IPS DF 6.9 (cell line): ENCODE measurements at regions not wholly inside any gene's neighbourhood (a gene's known extent, or its start where the extent isn't known, plus 50 kb on each side); places are given as distances from the start of the nearest gene placed in this dataset.

Source experiments
- DNase-seq: peaks from one replicate; pipeline ENCODE4 v3.0.0-alpha.2; 2013; ENCODE audit warnings: low read depth, low spot score
- H3K27ac ChIP-seq: one replicate; pipeline ENCODE4 v1.5.1; 2013; ENCODE audit warnings: low read length, control low read depth
- H3K27me3 ChIP-seq: 2 replicates; pipeline ENCODE4 v1.6.1; 2013; ENCODE audit warnings: mild to moderate bottlenecking, low read length; ENCODE audit not compliant: control insufficient read depth, insufficient read depth
- H3K36me3 ChIP-seq: 2 replicates; pipeline ENCODE4 v1.6.1; 2013; ENCODE audit warnings: low read length; ENCODE audit not compliant: control insufficient read depth, insufficient read depth
- H3K4me1 ChIP-seq: 2 replicates; pipeline ENCODE4 v1.6.1; 2013; ENCODE audit warnings: low read length; ENCODE audit not compliant: control insufficient read depth, insufficient read depth
- H3K4me3 ChIP-seq: 2 replicates; pipeline ENCODE4 v1.5.1; 2013; ENCODE audit warnings: mild to moderate bottlenecking, low read length
- H3K9me3 ChIP-seq: 2 replicates; pipeline ENCODE4 v1.6.1; 2013; ENCODE audit warnings: low read length, inconsistent platforms; ENCODE audit not compliant: control insufficient read depth, insufficient read depth
- WGBS: extraction: QIAGEN DNeasy Blood & Tissue Kit; methylation state at CpG from one replicate; pipeline ENCODE4 v1.1.7; 2013; ENCODE audit warnings: mixed read lengths, missing lambda C conversion rate; ENCODE audit not compliant: insufficient read length, insufficient coverage; 5-methylcytosine and 5-hydroxymethylcytosine counted together

DNA sequence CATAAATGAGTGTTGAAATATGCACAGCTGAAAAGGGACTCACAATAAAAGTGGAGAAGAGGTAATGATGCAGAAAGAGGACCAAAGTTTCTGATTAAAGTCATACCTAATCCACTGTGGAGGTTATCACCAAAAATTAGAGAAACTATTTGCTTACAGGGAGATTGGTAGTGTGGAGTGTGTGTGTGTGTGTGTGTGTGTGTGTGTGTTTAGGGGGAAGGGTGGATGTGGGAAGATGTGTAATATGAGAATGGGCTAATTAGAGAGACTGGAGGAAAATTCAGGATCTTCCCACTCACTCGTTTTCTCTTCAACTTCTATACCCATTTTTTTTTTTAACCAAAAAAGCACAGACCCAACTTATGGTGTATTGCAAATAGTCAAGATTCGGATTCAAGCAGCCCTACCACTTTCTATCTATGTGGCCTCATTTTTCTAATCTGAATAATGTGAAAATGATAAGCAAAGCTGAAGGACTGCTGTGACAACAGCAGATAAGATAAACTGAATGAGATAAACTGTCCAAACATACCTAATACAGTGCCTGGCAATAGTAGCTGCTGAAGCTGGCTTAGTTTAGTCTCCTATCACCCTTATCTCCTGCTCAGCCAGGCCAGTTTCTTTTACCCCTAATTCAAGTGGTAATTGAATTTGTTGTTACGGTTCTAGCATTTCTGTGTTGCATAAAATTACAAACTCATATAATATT is 501.1 kb downstream of the KDM4C start:
- no peaks in the 10 kb centered on the region for H3K27me3 ChIP-seq
- no peak overlapping the region for H3K4me3 ChIP-seq
- DNase-seq = no peak
- no peaks in the 10 kb centered on the region for H3K9me3 ChIP-seq
- no CpG with 5 or more reads among the region's 3 CpGs for WGBS
- no peak overlapping the region for H3K27ac ChIP-seq
- H3K36me3 ChIP-seq = no peaks in the 10 kb centered on the region
- no peaks in the 10 kb centered on the region for H3K4me1 ChIP-seq

- WGBS = no CpG with 5 or more reads among the region's 3 CpGs
- no peaks in the 10 kb centered on the region for H3K36me3 ChIP-seq
- H3K27ac ChIP-seq = no peak overlapping the region
- no peaks in the 10 kb centered on the region for H3K27me3 ChIP-seq
- H3K9me3 ChIP-seq = no peaks in the 10 kb centered on the region
- H3K4me1 ChIP-seq = no peaks in the 10 kb centered on the region
- H3K4me3 ChIP-seq = no peak overlapping the region
- DNase-seq = no peak
These were observed 489.2 kb downstream of the KDM4C start for GRCh38 chr9:7246917-7247522.

DNA sequence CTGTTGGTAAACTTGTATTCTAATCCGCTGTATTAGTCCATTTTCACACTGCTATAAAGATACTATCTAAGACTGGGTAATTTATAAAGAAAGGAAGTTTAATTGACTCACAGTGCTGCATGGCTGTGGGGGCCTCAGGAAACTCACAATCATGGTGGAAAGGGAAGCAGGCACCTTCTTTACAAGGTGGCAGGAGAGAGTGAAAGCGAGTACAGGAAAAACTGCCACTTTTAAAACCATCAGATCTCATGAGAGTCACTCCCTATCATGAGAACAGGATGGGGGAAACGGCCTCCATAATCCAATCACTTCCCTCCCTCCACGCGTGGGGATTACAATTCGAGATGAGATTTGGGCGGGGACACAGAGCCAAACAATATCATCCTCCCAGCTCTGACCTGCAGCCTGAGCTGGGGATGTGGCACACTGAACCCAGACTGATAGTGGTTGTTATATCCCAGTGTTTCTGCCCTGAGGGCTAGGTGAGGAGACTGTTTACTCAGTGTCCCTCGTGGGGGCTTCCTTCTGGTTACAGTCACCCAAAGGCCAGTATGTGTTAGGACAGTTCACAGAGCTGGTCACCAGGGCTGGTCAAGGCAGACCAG is 488.3 kb downstream of the KDM4C start:
- no peaks in the 10 kb centered on the region for H3K4me1 ChIP-seq
- H3K36me3 ChIP-seq = no peaks in the 10 kb centered on the region
- WGBS = no CpG with 5 or more reads among the region's 8 CpGs
- H3K9me3 ChIP-seq = no peaks in the 10 kb centered on the region
- DNase-seq = no peak
- H3K27ac ChIP-seq = no peak overlapping the region
- H3K27me3 ChIP-seq = no peaks in the 10 kb centered on the region
- no peak overlapping the region for H3K4me3 ChIP-seq

DNA sequence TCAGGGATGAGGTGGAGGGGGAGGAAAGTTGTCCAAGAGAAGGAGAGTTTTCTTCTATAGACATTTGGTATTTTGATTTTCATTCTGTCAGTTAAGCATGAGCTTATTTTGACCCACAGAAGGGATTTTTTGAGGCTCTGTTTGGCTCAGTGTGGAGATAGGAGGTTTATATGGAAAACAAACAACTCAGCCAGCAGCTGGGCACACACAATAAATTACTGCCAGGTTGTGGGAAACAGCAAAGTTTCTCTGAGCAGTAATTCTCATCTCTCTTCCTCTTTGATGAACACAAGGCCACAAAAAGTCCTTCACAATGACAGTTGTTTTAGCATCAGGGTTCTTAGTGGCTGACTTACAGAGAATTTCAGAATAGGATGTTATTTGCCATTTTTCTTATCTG is 486.1 kb downstream of the KDM4C start:
- H3K4me1 ChIP-seq = no peaks in the 10 kb centered on the region
- H3K36me3 ChIP-seq = no peaks in the 10 kb centered on the region
- no peak overlapping the region for H3K4me3 ChIP-seq
- no peaks in the 10 kb centered on the region for H3K27me3 ChIP-seq
- no peak overlapping the region for H3K27ac ChIP-seq
- H3K9me3 ChIP-seq = no peaks in the 10 kb centered on the region
- no peak for DNase-seq

DNA sequence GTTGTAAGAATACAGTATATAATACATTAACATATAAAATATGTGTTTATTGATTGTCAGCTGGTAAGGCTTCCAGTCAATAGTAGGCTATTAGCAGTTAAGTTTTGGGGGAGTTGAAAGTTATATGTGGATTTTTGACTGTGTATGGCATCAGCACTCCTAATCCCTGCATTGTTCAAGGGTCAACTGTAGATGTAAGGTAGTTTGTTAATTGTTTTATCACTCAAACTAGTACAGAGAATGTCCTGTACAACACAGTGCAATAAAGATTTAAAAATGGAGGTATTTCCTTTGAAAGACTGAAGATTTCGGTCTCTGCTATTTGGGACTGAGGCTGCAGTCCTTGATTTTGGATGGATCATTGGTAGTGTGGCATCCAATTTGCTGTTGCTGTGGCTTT is 484.4 kb downstream of the KDM4C start:
- no peaks in the 10 kb centered on the region for H3K27me3 ChIP-seq
- no peak overlapping the region for H3K27ac ChIP-seq
- no peaks in the 10 kb centered on the region for H3K4me1 ChIP-seq
- no peak for DNase-seq
- no peaks in the 10 kb centered on the region for H3K9me3 ChIP-seq
- H3K36me3 ChIP-seq = no peaks in the 10 kb centered on the region
- WGBS = no CpG with 5 or more reads among the region's 1 CpG
- no peak overlapping the region for H3K4me3 ChIP-seq

DNA sequence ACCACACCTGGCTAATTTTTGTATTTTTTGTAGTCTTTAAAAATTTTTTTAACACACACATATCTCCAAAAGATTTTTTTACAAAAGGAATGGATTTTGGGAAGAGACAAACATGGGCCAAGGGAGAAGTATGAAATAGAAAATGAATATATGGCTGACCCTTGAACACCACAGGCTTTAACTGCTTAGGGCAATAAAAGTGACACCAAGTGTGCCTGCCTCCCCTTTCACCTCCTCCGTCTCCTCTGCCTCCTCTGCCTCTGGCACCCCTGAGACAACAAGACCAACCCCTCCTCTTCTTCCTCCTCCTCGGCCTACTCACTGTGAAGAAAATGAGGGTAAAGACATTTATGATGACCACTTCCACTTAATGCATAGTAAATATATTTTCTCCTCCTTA is 483.9 kb downstream of the KDM4C start:
- Histone ChIP-seq H3K36me3 (no peaks in the 10 kb centered on the region), H3K27me3 (no peaks in the 10 kb centered on the region), H3K4me3 (no peak overlapping the region), H3K4me1 (no peaks in the 10 kb centered on the region), H3K27ac (no peak overlapping the region), H3K9me3 (no peaks in the 10 kb centered on the region)
- DNase-seq = no peak
- no CpG with 5 or more reads among the region's 2 CpGs for WGBS

DNA sequence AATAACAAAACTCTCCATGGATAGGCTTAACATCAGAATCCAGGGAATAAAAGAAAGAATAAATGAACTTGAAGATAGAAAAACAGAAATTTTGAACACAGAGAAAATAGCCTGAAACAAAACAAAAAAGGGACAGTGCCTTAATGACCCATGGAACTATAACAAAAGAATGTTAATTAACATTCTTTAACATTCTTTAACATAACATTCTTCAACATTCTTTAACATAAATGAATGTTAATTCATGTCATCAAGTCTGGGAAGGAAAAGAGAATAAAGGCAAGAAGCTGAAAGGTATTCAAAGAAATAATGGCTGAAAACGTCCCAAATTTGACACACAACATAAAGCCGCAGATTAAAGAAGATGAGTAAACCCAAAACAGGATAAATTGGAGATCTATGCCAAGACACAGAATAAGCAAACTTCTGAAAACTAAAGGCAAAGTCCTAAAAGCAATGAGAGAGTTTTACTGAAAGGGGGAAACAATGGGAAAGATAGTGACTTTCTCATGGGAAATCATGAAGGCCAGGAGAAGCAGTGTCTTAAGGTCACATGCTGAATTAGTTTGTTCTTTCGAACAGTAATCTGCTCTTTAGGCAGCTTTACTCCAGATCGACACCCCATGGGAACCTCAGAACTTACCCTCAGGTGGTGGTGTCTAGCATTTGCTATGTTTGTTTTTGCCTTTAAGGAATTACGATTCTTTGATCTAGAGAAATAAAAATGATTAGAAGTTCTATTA is 483.0 kb downstream of the KDM4C start:
- Histone ChIP-seq H3K9me3 (no peaks in the 10 kb centered on the region), H3K4me3 (no peak overlapping the region), H3K36me3 (no peaks in the 10 kb centered on the region), H3K27me3 (no peaks in the 10 kb centered on the region), H3K4me1 (no peaks in the 10 kb centered on the region), H3K27ac (peak overlapping the region; percentile 4)
- no CpG with 5 or more reads among the region's 5 CpGs for whole genome bisulfite sequencing
- no peak for DNase-seq

DNA sequence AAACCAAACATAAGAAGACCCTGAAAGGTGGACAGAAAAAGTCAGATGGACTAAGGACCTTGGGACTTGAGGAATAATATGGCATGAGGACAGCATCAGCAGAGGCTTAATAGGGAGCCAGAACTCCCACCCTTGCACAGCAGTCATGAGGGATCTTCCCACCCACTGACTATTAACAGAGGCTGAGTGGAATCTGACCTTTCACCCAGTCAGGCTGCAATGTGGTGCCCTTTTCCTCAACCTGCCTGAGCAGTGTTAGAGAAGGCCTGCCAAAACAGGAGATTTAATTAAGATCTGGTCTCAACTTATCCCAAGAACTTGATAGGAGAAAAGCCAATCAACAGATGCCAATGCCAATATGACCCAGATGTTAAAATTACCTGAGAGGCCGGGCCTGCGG is 481.9 kb downstream of the KDM4C start:
- no CpG with 5 or more reads among the region's 2 CpGs for WGBS
- no peaks in the 10 kb centered on the region for H3K27me3 ChIP-seq
- DNase-seq = no peak
- no peak overlapping the region for H3K4me3 ChIP-seq
- H3K4me1 ChIP-seq = peaks cover 2% of the 10 kb centered on the region; the same call in 1 of the 2 replicates
- no peaks in the 10 kb centered on the region for H3K36me3 ChIP-seq
- H3K27ac ChIP-seq = no peak overlapping the region
- no peaks in the 10 kb centered on the region for H3K9me3 ChIP-seq

DNA sequence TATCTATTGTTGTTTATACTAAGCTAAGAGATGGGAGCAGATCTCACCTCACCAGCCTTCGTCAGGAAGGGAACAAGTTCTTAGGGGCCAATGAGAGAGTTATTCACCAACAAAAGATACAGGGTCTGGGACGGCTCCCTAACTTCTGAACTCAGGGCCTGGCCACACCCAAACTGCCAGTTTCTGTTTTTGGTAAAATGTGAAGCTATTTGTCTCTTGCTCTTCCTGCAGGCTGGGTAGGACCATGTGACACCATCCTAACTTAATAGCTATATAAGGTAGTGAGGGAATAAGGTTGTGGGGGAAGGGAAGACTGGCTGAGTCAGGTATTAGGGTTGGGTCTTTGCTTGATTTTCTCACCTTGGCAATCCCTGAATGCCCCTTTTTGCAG is 480.5 kb downstream of the KDM4C start:
- no peak for DNase-seq
- no peaks in the 10 kb centered on the region for H3K9me3 ChIP-seq
- no peaks in the 10 kb centered on the region for H3K27me3 ChIP-seq
- WGBS = no CpG with 5 or more reads among the region's 2 CpGs
- no peaks in the 10 kb centered on the region for H3K36me3 ChIP-seq
- no peak overlapping the region for H3K4me3 ChIP-seq
- no peak overlapping the region for H3K27ac ChIP-seq
- H3K4me1 ChIP-seq = peaks cover 5% of the 10 kb centered on the region

DNA sequence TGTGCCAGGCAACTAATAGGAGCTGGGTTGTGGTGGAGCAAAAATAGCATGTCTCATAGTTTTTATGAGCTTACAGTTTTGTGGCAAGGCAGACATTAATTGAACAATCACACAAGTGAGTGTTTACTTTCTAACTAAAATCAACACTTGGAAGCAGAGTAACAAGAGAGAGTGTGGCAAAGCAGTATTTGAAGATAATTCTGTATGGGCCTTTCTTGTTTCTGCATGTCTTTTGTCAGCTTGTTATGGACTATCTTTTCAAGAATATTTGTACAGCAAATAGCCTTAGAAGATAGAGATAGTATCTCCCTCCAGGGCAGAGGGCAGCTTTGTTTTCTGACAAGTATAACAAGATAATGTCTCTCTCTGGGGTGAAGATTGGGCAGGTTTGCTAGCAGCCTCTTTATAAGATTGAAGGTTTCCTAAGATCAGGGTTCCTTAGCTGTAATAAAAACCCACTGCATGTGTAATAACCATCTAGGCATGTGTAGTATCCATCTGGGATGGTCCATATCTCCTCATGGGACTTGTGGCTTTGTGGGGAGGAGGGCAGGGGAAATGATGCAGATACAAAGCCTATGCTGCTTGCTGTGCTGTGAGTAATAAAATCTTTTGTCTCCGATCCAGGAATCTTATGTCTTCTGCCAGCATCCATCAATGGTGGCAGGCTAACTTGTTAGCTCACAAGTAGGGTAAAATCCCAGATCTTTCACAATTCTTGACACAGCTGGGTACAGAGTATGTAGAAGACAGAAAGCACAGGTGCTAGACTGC is 479.9 kb downstream of the KDM4C start:
- Histone ChIP-seq H3K9me3 (no peaks in the 10 kb centered on the region), H3K27me3 (no peaks in the 10 kb centered on the region), H3K4me1 (peaks cover 5% of the 10 kb centered on the region), H3K36me3 (no peaks in the 10 kb centered on the region), H3K4me3 (no peak overlapping the region), H3K27ac (no peak overlapping the region)
- no peak for DNase-seq
- WGBS = no CpG with 5 or more reads among the region's 1 CpG
